ENCODE measurements at regions not wholly inside any gene's neighbourhood (a gene's known extent, or its start where the extent isn't known, plus 50 kb on each side); places are given as distances from the start of the nearest gene placed in this dataset.
"Not testable (repeated sequence)": the region's sequence is repeated elsewhere in the genome, so short reads cannot be mapped to it uniquely, and the experiment has no call there.

- DNase-seq = no peak
These were observed 159.1 kb downstream of the YIPF5 start for GRCh38 chr5:144011388-144011787.

- no peak for DNase-seq
These were observed 156.6 kb downstream of the YIPF5 start for GRCh38 chr5:144013816-144014215.

- peak; percentile 53 for DNase-seq
These were observed 154.5 kb downstream of the YIPF5 start for GRCh38 chr5:144015961-144016360.

- DNase-seq = peak; percentile 91
These were observed 153.3 kb downstream of the YIPF5 start for GRCh38 chr5:144017119-144017518.

DNA sequence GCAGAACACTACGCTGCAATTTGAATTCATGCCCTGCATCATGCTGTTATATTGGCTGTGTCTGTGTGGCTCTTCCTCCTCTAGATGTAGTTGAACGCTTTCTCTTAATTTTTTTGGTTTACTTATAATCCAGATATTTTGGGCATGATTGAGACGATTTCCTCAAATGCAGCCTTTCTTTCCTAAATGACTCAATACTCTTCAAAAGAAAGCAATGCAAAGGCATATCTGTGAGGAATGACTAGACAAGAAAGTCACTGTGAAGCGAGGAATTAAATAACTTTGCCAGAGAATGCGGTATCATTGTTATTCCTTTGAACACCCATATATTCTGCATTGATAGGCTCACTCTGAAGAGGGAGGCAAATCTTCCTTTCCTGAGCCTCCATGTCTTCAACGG lies 152.8 kb downstream of the YIPF5 start:
- DNase-seq = no peak

- DNase-seq = no peak
These were observed 146.4 kb downstream of the YIPF5 start for GRCh38 chr5:144024090-144024489.

DNA sequence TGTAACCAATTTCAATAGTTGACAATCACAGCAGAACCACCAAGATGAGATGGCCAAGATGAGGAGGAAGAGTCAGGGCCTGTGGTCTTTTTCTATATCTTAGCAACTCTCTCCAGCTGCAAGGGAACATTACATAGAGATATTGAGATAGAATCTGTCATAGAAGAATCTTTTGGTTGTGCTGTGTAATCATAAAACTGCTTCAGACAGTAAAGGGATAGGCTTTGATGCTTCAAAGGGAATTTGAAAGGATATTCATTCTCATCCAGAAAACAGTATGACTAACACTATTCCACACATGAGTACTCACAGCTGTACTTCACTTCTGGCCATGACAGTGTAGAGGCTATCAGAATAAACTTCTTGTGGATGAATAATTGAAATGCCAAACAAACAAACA lies 145.9 kb downstream of the YIPF5 start:
- DNase-seq = no peak

GRCh38 chr5:144026286-144026685 lies 144.2 kb downstream of the YIPF5 start:
- no peak for DNase-seq

DNA sequence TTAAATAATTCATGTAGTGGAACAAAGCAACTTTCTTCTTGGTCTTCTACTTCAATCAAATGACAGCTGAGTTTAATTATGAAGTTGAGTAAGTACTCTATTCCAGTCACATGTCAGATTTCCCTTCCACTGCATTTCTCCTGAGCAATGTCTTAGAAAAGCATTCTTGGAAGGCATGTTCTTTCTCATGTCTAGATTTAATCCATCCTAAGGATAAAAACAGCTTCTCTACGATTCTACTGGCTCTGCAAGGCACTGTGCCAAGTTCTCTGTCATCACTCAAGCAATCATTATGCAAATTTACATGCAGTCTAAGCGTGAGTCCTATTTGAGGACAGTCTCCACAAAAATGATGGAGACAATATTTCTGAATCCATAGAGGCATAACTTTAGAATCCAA lies 142.4 kb downstream of the YIPF5 start:
- DNase-seq = peak; percentile 89

- DNase-seq = peak; percentile 93
These were observed 141.8 kb downstream of the YIPF5 start for GRCh38 chr5:144028636-144029035.

DNA sequence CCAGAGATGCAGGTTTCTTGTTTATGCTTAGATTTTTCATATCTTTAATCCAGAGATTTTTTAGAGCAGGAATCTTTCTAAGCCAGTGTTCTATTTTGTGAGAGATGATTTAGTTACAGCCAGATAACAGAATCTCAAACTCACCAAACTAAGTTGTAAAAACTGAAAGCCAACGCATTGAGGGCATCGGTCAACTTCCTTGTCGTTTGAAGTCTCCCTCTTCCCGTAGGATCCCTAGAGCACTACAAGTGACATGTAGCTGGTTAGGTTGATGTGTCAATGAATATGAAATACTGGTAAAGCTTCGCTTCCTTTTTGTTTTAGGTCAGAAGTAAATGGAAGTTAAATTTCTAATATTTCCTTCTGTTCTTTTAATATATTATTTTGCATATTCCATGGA lies 139.6 kb downstream of the YIPF5 start:
- no peak for DNase-seq

GRCh38 chr5:144032375-144032774 lies 138.1 kb downstream of the YIPF5 start:
- DNase-seq = peak; percentile 94

GRCh38 chr5:144033486-144033885 lies 137.0 kb downstream of the YIPF5 start:
- DNase-seq = peak; percentile 29

DNA sequence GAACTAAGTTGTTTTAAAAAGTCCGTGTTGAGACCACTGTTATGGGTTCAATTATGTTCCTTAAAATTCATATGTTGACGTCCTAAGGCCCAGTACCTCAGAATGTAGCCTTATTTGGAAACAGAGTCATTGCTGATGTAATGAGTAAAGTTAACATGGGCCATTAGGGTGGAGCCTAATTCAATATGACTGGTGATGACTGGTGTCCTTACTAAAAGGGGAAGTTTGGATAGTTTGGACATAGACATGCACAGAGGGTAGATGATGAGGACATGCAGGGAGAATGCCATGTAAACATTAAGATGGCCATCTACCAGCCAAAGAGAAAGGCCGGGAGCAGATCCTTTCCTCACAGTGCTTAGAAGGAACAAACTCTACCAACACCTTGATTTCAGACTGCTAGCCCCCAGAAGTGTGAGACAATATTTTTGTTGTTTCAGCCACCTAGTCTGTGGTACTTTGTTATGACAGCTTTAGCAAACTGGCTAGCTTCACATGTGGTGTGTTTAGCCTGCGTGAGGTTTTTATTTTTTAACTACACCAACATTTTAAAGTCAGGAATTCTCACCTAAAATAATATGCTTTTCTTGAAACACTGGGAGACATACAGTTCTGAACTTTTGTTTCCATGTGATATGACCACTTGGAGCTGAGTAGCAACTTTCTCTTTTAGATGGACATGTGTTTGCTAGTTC lies 135.3 kb downstream of the YIPF5 start:
- DNase-seq = no peak

DNA sequence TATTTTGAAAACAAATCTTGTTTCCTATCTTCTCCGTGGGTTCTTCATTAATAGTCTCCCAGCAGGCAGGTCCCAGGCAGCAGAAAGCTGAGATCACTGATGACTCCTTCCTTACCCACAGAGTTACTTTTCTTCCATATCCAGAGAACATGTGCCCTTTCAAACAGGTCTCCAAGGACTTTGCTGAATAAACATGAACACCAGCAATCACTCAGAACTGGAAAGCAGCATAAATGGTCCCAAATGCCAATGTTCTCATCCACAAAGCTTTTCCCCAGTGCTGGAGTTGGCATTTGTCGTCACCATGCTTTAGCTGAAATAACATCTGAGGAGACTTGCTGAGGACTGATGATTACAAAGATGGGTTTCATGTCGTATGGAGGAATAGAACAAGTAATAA lies 134.0 kb downstream of the YIPF5 start:
- DNase-seq = no peak

DNA sequence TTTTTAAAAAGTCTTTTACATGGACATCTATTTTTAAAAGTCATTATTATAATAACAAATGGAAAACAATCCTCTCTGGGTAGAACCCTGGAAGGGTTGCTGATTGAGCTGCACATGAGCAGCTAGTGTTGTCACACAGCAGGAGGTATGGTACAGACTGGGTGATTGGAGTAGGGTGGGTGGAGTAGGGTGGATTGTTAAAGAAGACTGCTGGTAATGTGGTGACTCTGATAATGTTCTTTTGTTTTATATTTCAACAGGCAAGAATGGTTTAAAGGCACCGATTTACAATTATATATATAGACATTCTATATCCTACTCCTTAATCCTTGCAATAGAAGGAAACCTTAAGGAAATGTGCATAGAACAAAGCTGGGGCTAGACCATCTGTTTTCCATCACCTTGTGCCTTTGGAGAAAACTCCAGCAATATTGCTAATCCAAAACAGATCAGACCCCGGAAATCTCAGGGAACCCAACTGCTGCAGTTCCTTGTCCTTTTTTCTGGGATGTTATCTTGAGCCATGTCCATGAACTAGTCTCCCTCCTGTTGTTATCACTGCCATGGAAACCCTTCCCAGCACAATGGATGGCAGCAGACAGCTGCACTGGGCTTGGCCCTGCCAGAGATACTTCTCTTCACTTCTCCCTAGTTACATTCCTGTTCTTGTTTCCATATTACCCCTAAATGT lies 129.7 kb downstream of the YIPF5 start:
- DNase-seq = peak; percentile 68

GRCh38 chr5:144042156-144042555 lies 128.3 kb downstream of the YIPF5 start:
- no peak for DNase-seq

- DNase-seq = no peak
These were observed 122.1 kb downstream of the YIPF5 start for GRCh38 chr5:144048259-144048856.

DNA sequence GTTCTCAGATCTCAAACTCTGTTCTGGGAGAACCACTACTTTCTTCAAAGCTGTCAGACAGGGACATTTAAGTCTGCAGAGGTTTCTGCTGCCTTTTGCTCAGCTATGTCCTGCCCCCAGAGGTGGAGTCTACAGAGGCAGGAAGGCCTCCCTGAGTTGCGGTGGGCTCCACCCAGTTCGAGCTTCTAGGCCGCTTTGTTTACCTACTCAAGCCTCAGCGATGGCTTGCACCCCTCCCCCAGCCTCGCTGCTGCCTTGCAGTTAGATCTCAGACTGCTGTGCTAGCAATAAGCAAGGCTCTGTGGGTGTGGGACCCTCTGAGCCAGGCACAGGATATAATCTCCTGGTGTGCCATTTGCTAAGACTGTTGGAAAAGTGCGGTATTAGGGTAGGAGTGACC lies 115.1 kb downstream of the YIPF5 start:
- not testable (repeated sequence) for DNase-seq

DNA sequence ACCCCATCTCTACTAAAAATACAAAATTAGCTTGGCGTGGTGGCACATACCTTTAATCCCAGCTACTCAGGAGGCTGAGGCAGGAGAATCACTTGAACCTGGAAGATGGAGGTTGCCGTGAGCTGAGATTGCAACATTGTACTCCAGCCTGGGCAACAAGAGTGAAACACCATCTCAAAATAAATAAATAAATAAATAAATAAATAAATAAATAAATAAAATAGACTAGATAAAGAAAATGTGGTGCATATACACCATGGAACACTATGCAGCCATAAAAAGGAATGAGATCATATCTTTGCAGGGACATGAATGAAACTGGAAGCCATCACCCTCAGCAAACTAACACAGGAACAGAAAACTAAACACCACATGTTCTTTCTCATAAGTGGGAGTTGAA lies 110.4 kb downstream of the YIPF5 start:
- not testable (repeated sequence) for DNase-seq

DNA sequence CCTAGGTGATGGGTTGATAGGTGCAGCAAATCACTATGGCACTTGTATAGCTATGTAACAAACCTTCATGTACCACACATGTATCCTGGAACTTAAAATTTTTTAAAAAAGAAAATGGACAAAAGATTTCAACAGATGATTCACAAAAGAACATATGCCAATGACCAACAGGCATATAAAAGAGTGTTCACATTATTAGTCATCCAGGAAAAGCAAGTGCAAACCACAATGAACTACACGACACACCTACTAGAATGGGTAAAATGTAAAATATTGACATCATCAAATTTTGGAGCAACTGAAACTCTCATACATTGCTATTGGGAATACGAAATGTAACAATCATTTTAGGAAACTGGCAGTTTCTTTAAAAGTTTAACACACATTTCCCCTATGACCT lies 109.9 kb downstream of the YIPF5 start:
- DNase-seq = no peak

DNA sequence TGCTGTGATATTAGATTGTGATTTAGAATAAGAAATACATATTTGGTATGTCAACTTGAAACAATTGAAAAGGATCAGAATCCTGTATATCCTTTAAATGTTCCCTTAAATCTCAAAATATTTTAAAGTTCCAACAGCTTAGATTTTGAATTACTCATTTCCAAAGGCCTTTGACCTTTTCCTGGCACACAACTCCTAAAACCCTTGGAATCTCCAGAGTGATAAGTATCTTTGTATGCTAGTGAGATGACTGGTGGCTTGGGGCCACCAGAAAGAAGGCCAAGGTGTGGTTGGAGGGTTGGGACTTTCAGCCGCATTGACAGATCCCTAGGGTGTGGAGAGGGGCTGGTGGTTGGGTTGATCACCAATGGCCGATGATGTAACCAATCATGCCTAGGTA lies 104.7 kb downstream of the YIPF5 start:
- no peak for DNase-seq

DNA sequence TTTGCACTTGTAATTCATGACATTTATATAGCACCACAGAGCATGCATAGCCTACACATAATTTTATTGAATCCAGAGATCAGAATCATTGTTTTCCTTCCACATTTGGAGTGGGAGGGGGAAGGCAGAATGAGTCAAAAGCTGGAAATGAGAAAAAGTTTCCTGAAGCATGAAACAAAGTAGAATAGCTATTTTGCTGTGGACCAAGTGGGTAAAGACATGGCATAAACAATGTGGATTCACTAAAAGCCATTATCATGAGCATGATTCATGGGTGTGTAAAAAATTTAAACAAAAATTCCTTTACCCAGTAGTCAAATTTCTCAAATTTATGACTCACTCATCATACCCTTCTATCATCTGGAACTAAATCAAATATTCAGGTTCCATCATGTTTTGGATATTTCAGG lies 97.9 kb downstream of the YIPF5 start:
- DNase-seq = no peak

DNA sequence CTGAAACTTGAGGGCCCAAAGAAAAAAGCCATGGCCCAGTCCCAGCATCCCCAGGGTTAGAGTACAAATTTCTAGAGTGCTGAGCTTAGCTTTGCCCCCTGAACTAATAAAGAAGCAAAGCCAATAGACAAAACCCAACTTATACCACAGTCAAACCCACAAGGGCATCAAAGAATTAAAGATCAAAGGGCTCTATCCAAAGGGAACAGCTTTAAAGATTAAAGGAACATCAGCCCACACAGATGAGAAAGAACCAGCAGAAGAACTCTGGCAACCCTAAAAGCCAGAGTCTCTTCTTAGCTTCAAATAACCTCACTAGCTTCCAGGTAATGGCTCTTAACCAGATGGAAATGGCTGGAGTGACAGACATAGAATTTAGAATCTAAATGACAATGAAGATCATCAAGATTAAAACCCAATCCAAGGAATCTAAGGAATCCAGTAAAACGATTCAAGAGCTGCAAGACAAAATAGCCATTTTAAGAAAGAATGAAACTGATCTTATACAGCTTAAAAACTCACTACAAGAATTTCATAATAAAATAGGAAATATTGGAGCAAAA lies 93.9 kb downstream of the YIPF5 start:
- DNase-seq = no peak
